ENCODE measurements at regions not wholly inside any gene's neighbourhood (a gene's known extent, or its start where the extent isn't known, plus 50 kb on each side); places are given as distances from the start of the nearest gene placed in this dataset.
"Not testable (repeated sequence)": the region's sequence is repeated elsewhere in the genome, so short reads cannot be mapped to it uniquely, and the experiment has no call there.

GRCh38 chr2:17232776-17233556 is 285.3 kb downstream of the RAD51AP2 start:
- DNase-seq (no peak), ATAC-seq (ENCODE audit: poor library complexity) (no peak)
- intact Hi-C loops (cut with DNase I), result no loop called here

- no peak for DNase-seq
- intact Hi-C loops (cut with DNase I), result no loop called here
- ATAC-seq (ENCODE audit: poor library complexity), result no peak
Measured at GRCh38 chr2:17231394-17231965, 286.8 kb downstream of the RAD51AP2 start.

- no peak for ATAC-seq (ENCODE audit: poor library complexity)
- intact Hi-C loops (cut with DNase I), result no loop called here
- no peak for DNase-seq
Measured at GRCh38 chr2:17229414-17229813, 288.8 kb downstream of the RAD51AP2 start.

GRCh38 chr2:17228461-17228860 is 289.8 kb downstream of the RAD51AP2 start:
- no peak for ATAC-seq (ENCODE audit: poor library complexity)
- no peak for DNase-seq
- intact Hi-C loops (cut with DNase I), result no loop called here

GRCh38 chr2:17227856-17228255 is 290.4 kb downstream of the RAD51AP2 start:
- intact Hi-C loops (cut with DNase I), result no loop called here
- ATAC-seq (ENCODE audit: poor library complexity), result no peak
- no peak for DNase-seq

GRCh38 chr2:17226941-17227490 is 291.2 kb downstream of the RAD51AP2 start:
- intact Hi-C loops (cut with DNase I), result no loop called here
- ATAC-seq (ENCODE audit: poor library complexity) (no peak), DNase-seq (no peak)

GRCh38 chr2:17223211-17223610 is 295.0 kb downstream of the RAD51AP2 start:
- intact Hi-C loops (cut with DNase I), result no loop called here
- no peak for DNase-seq
- no peak for ATAC-seq (ENCODE audit: poor library complexity)

- intact Hi-C loops (cut with DNase I), result no loop called here
- ATAC-seq (ENCODE audit: poor library complexity) (no peak), DNase-seq (no peak)
Measured at GRCh38 chr2:17208511-17208910, 309.7 kb downstream of the RAD51AP2 start.

GRCh38 chr2:17206771-17207170 is 311.5 kb downstream of the RAD51AP2 start:
- DNase-seq (no peak), ATAC-seq (ENCODE audit: poor library complexity) (no peak)
- intact Hi-C loops (cut with DNase I), result no loop called here

- intact Hi-C loops (cut with DNase I); ATAC-seq (ENCODE audit: poor library complexity): not testable (repeated sequence)
Measured at GRCh38 chr2:17204214-17204613, 314.0 kb downstream of the RAD51AP2 start.

GRCh38 chr2:17202628-17203027 is 315.6 kb downstream of the RAD51AP2 start:
- ATAC-seq (ENCODE audit: poor library complexity); intact Hi-C loops (cut with DNase I); DNase-seq: not testable (repeated sequence)

More at GRCh38 chr2:17204214-17204613, 314.0 kb downstream of the RAD51AP2 start:
- not testable (repeated sequence) for DNase-seq

- intact Hi-C loops (cut with DNase I), result no loop called here
- DNase-seq (no peak), ATAC-seq (ENCODE audit: poor library complexity) (no peak)
Measured at GRCh38 chr2:17199741-17200140, 318.5 kb downstream of the RAD51AP2 start.

- no peak for ATAC-seq (ENCODE audit: poor library complexity)
- intact Hi-C loops (cut with DNase I), result no loop called here
- DNase-seq, result no peak
Measured at GRCh38 chr2:17196380-17196779, 321.9 kb downstream of the RAD51AP2 start.

- no peak for ATAC-seq (ENCODE audit: poor library complexity)
- no peak for DNase-seq
- intact Hi-C loops (cut with DNase I), result no loop called here
Measured at GRCh38 chr2:17195016-17195415, 323.2 kb downstream of the RAD51AP2 start.

- intact Hi-C loops (cut with DNase I), result no loop called here
- DNase-seq (no peak), ATAC-seq (ENCODE audit: poor library complexity) (no peak)
Measured at GRCh38 chr2:17194083-17194482, 324.2 kb downstream of the RAD51AP2 start.

- ATAC-seq (ENCODE audit: poor library complexity); DNase-seq; intact Hi-C loops (cut with DNase I): not testable (repeated sequence)
Measured at GRCh38 chr2:17193433-17193890, 324.8 kb downstream of the RAD51AP2 start.

GRCh38 chr2:17191223-17191622 is 327.0 kb downstream of the RAD51AP2 start:
- intact Hi-C loops (cut with DNase I), result no loop called here
- DNase-seq, result no peak
- no peak for ATAC-seq (ENCODE audit: poor library complexity)

GRCh38 chr2:17190527-17190926 is 327.7 kb downstream of the RAD51AP2 start:
- ATAC-seq (ENCODE audit: poor library complexity) (no peak), DNase-seq (no peak)
- intact Hi-C loops (cut with DNase I), result no loop called here

- ATAC-seq (ENCODE audit: poor library complexity) (no peak), DNase-seq (no peak)
- intact Hi-C loops (cut with DNase I), result no loop called here
Measured at GRCh38 chr2:17188721-17189120, 329.5 kb downstream of the RAD51AP2 start.

GRCh38 chr2:17184512-17184911 is 333.7 kb downstream of the RAD51AP2 start:
- intact Hi-C loops (cut with DNase I), result no loop called here
- ATAC-seq (ENCODE audit: poor library complexity), result no peak
- no peak for DNase-seq
